Erythroblast (primary cell): ENCODE measurements at regions not wholly inside any gene's neighbourhood (a gene's known extent, or its start where the extent isn't known, plus 50 kb on each side); places are given as distances from the start of the nearest gene placed in this dataset.

ENCODE experiments used
- DNase-seq, 2 experiments: peaks; one replicate each; lab custom pipeline; 2025; lab: John Stamatoyannopoulos, UW
- GATA1 ChIP-seq: IDR thresholded peaks from 2 replicates; pipeline ENCODE4 v1.6.1; 2011; ENCODE audit warnings: low read depth, mild to moderate bottlenecking, control low read depth, low read length, moderate library complexity
- POLR2A ChIP-seq: IDR thresholded peaks from 2 replicates; pipeline ENCODE4 v1.6.1; 2011; ENCODE audit warnings: mild to moderate bottlenecking, low read length

GRCh38 chr22:49023879-49024774, 803.5 kb downstream of the BRD1 start:
- no peak for TF ChIP-seq GATA1
- no peak for TF ChIP-seq POLR2A
- no peak for DNase-seq

GRCh38 chr22:49023161-49023878, 804.4 kb downstream of the BRD1 start:
- TF ChIP-seq GATA1 (no peak), POLR2A (no peak)
- DNase-seq = no peak

- no peak for DNase-seq
Measured at GRCh38 chr22:49022816-49023160, 804.9 kb downstream of the BRD1 start.

GRCh38 chr22:49021926-49022815, 805.5 kb downstream of the BRD1 start:
- DNase-seq = no peak
- TF ChIP-seq POLR2A (no peak), GATA1 (no peak)

More at GRCh38 chr22:49022816-49023160, 804.9 kb downstream of the BRD1 start:
- TF ChIP-seq POLR2A (no peak), GATA1 (no peak)

GRCh38 chr22:49021131-49021925, 806.3 kb downstream of the BRD1 start:
- no peak for TF ChIP-seq GATA1
- no peak for TF ChIP-seq POLR2A
- no peak for DNase-seq

- no peak for TF ChIP-seq GATA1
- no peak for TF ChIP-seq POLR2A
- no peak for DNase-seq
Measured at GRCh38 chr22:49019737-49020713, 807.6 kb downstream of the BRD1 start.

- DNase-seq = no peak
- TF ChIP-seq GATA1 = no peak
- TF ChIP-seq POLR2A = no peak
Measured at GRCh38 chr22:49018601-49019000, 809.1 kb downstream of the BRD1 start.

GRCh38 chr22:49017482-49018329, 810.0 kb downstream of the BRD1 start:
- no peak for DNase-seq
- TF ChIP-seq POLR2A (no peak), GATA1 (no peak)

- no peak for DNase-seq
- no peak for TF ChIP-seq GATA1
- TF ChIP-seq POLR2A = no peak
Measured at GRCh38 chr22:49016909-49017481, 810.7 kb downstream of the BRD1 start.

- TF ChIP-seq POLR2A = no peak
- TF ChIP-seq GATA1 = no peak
- DNase-seq = no peak
Measured at GRCh38 chr22:49015993-49016908, 811.4 kb downstream of the BRD1 start.
